ENCODE measurements at regions not wholly inside any gene's neighbourhood (a gene's known extent, or its start where the extent isn't known, plus 50 kb on each side); places are given as distances from the start of the nearest gene placed in this dataset.

DNA sequence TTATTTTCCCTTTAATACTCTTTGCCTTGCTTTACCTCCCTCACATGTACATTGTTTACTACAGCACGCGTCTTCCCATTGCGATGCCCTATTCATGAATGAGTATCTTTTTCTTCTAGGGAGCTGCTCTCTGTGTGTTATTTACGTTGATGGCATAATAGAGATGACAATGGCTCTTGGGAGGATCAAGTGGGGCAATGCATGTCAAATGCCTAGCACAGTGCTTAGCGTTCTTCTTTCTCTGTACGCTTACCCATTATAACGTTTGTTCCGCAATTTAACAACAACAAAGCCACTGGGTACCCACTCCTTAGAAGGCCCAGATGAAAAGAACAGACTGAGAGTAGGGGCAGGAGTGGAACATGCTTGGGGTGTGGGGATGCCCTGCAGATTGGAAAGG is 271.6 kb upstream of the TNRC6C start:
- TF ChIP-seq, protein P1, sequence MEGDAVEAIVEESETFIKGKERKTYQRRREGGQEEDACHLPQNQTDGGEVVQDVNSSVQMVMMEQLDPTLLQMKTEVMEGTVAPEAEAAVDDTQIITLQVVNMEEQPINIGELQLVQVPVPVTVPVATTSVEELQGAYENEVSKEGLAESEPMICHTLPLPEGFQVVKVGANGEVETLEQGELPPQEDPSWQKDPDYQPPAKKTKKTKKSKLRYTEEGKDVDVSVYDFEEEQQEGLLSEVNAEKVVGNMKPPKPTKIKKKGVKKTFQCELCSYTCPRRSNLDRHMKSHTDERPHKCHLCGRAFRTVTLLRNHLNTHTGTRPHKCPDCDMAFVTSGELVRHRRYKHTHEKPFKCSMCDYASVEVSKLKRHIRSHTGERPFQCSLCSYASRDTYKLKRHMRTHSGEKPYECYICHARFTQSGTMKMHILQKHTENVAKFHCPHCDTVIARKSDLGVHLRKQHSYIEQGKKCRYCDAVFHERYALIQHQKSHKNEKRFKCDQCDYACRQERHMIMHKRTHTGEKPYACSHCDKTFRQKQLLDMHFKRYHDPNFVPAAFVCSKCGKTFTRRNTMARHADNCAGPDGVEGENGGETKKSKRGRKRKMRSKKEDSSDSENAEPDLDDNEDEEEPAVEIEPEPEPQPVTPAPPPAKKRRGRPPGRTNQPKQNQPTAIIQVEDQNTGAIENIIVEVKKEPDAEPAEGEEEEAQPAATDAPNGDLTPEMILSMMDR (conservative IDR thresholded peaks at IDR 0.05), result no peak
- no peak for TF ChIP-seq EZH2 (IDR thresholded peaks at IDR 0.05; ENCODE audit: low read depth)
